HG02763 (cell line): ENCODE measurements at regions not wholly inside any gene's neighbourhood (a gene's known extent, or its start where the extent isn't known, plus 50 kb on each side); places are given as distances from the start of the nearest gene placed in this dataset.
"Not testable (repeated sequence)": the region's sequence is repeated elsewhere in the genome, so short reads cannot be mapped to it uniquely, and the experiment has no call there.

ENCODE experiments used
- ATAC-seq: cut with Tn5 transposase; IDR thresholded peaks from one replicate; pipeline ENCODE4 v1.9.1; 2021; ENCODE audit warnings: mild to moderate bottlenecking, moderate library complexity; ENCODE audit not compliant: unreplicated experiment

GRCh38 chr2:136297994-136298393, 180.0 kb upstream of the CXCR4 start:
- no peak for ATAC-seq

- ATAC-seq: no peak
These were observed 179.4 kb upstream of the CXCR4 start for GRCh38 chr2:136297312-136297711.

GRCh38 chr2:136295168-136295567, 177.2 kb upstream of the CXCR4 start:
- no peak for ATAC-seq

- no peak for ATAC-seq
These were observed 173.9 kb upstream of the CXCR4 start for GRCh38 chr2:136291871-136292270.

GRCh38 chr2:136290326-136290725, 172.4 kb upstream of the CXCR4 start:
- ATAC-seq: no peak

GRCh38 chr2:136288249-136288648, 170.3 kb upstream of the CXCR4 start:
- ATAC-seq: no peak

GRCh38 chr2:136286423-136286822, 168.5 kb upstream of the CXCR4 start:
- no peak for ATAC-seq

- no peak for ATAC-seq
These were observed 166.5 kb upstream of the CXCR4 start for GRCh38 chr2:136284226-136285119.

- no peak for ATAC-seq
These were observed 164.3 kb upstream of the CXCR4 start for GRCh38 chr2:136282251-136282650.

- ATAC-seq: no peak
These were observed 163.5 kb upstream of the CXCR4 start for GRCh38 chr2:136281281-136282114.

GRCh38 chr2:136266346-136266745, 148.4 kb upstream of the CXCR4 start:
- not testable (repeated sequence) for ATAC-seq

GRCh38 chr2:136259551-136259950, 141.6 kb upstream of the CXCR4 start:
- ATAC-seq: no peak

- no peak for ATAC-seq
These were observed 139.9 kb upstream of the CXCR4 start for GRCh38 chr2:136257893-136258292.

GRCh38 chr2:136255648-136256461, 137.9 kb upstream of the CXCR4 start:
- no peak for ATAC-seq

- no peak for ATAC-seq
These were observed 137.2 kb upstream of the CXCR4 start for GRCh38 chr2:136255127-136255526.

- ATAC-seq: peak; percentile 38
These were observed 136.7 kb upstream of the CXCR4 start for GRCh38 chr2:136254681-136255080.

- ATAC-seq: no peak
These were observed 135.5 kb upstream of the CXCR4 start for GRCh38 chr2:136253288-136254004.

- no peak for ATAC-seq
These were observed 134.1 kb upstream of the CXCR4 start for GRCh38 chr2:136251885-136252585.

- ATAC-seq: no peak
These were observed 133.4 kb upstream of the CXCR4 start for GRCh38 chr2:136251197-136251884.
